CD4-positive, alpha-beta memory T cell (primary cell): ENCODE measurements at regions not wholly inside any gene's neighbourhood (a gene's known extent, or its start where the extent isn't known, plus 50 kb on each side); places are given as distances from the start of the nearest gene placed in this dataset.

Experiments used
- CTCF ChIA-PET: fragments of 350-600 bp; sonication (Branson Sonifier 250); formaldehyde crosslinking; loops from one replicate; lab custom pipeline; 2021; ENCODE audit warnings: inconsistent platforms; ENCODE audit not compliant: partially characterized antibody; lab: Charles Lee
- POLR2A ChIA-PET: fragments of 350-600 bp; sonication (Branson Sonifier 250); formaldehyde crosslinking; loops from one replicate; lab custom pipeline; 2021; ENCODE audit not compliant: partially characterized antibody; lab: Charles Lee
- DNase-seq, 5 donors: peaks; one replicate each; pipeline versions ENCODE4 v3.0.0 to v3.0.0-alpha.2; 2020 to 2022; ENCODE audit warnings: mixed read lengths in 1 of 5
- H3K27ac ChIP-seq: one replicate; pipeline ENCODE4 v1.7.0; 2013; ENCODE audit warnings: low read depth, low read length
- H3K27me3 ChIP-seq: 2 replicates; pipeline ENCODE4 v1.7.0; 2013; ENCODE audit warnings: mild to moderate bottlenecking, low read length, moderate library complexity; ENCODE audit not compliant: insufficient read depth
- H3K36me3 ChIP-seq: 2 replicates; pipeline ENCODE4 v1.7.0; 2013; ENCODE audit warnings: mild to moderate bottlenecking, low read length, moderate library complexity; ENCODE audit not compliant: insufficient read depth
- H3K4me1 ChIP-seq: 2 replicates; pipeline ENCODE4 v1.7.0; 2013; ENCODE audit warnings: mild to moderate bottlenecking, low read length, moderate library complexity; ENCODE audit not compliant: insufficient read depth
- H3K4me3 ChIP-seq, 2 donors: one replicate each; pipeline ENCODE4 v1.7.0; 2013; ENCODE audit warnings: low read length in 2 of 2, mild to moderate bottlenecking in 1 of 2
- H3K9me3 ChIP-seq, 2 donors: one replicate each; pipeline ENCODE4 v1.7.0; 2013; ENCODE audit warnings: low read length in 2 of 2, control low read depth in 1 of 2; ENCODE audit not compliant: control insufficient read depth in 1 of 2
- H3K27ac Mint-ChIP-seq, 7 donors: one replicate each; pipeline ENCODE4 v1.8.0; 2020 to 2021; ENCODE audit warnings: mixed read lengths in 7 of 7, mild to moderate bottlenecking in 6 of 7, inconsistent platforms in 3 of 7, moderate library complexity in 3 of 7
- H3K27me3 Mint-ChIP-seq, 2 donors: one replicate each; pipeline ENCODE4 v1.8.0; 2020 to 2021; ENCODE audit warnings: mixed read lengths in 2 of 2
- H3K36me3 Mint-ChIP-seq, 2 donors: one replicate each; pipeline ENCODE4 v1.8.0; 2020 to 2021; ENCODE audit warnings: mixed read lengths in 2 of 2, inconsistent platforms in 1 of 2, mild to moderate bottlenecking in 1 of 2
- H3K4me1 Mint-ChIP-seq, 4 donors: one replicate each; pipeline ENCODE4 v1.8.0; 2020 to 2021; ENCODE audit warnings: mixed read lengths in 4 of 4, mild to moderate bottlenecking in 1 of 4
- H3K4me3 Mint-ChIP-seq, 8 donors: one replicate each; pipeline ENCODE4 v1.8.0; 2020 to 2021; ENCODE audit warnings: mixed read lengths in 8 of 8, mild to moderate bottlenecking in 7 of 8, moderate library complexity in 6 of 8, inconsistent platforms in 3 of 8
- H3K9me3 Mint-ChIP-seq, 8 donors: one replicate each; pipeline ENCODE4 v1.8.0; 2020 to 2021; ENCODE audit warnings: mixed read lengths in 8 of 8, mild to moderate bottlenecking in 5 of 8, inconsistent platforms in 3 of 8, moderate library complexity in 1 of 8
- intact Hi-C: fragments of 100-400 bp; cut with micrococcal nuclease; formaldehyde crosslinking; loops from one replicate; pipeline ENCODE4 v1.15.1; 2023

GRCh38 chr3:168512802-168513201 is 417.1 kb upstream of the GOLIM4 start:
- Mint-ChIP-seq H3K36me3 (no peaks in the 10 kb centered on the region), H3K4me1 (no peaks in the 10 kb centered on the region)

GRCh38 chr3:168511428-168512014 is 415.8 kb upstream of the GOLIM4 start:
- Histone ChIP-seq H3K4me3 (no peak overlapping the region), H3K27me3 (no peaks in the 10 kb centered on the region), H3K27ac (no peak overlapping the region), H3K36me3 (no peaks in the 10 kb centered on the region), H3K9me3 (no peaks in the 10 kb centered on the region), H3K4me1 (no peaks in the 10 kb centered on the region)
- ChIA-PET CTCF (no interaction called here), POLR2A (no interaction called here)
- DNase-seq, result no peak
- intact Hi-C loops, result no loop called here
- H3K27ac Mint-ChIP-seq, result no peak overlapping the region
- H3K27me3 Mint-ChIP-seq, result no peaks in the 10 kb centered on the region
- H3K4me1 Mint-ChIP-seq, result no peaks in the 10 kb centered on the region
- no peaks in the 10 kb centered on the region for H3K36me3 Mint-ChIP-seq
- H3K9me3 Mint-ChIP-seq, result peaks cover 0 to 3% (median 0%) of the 10 kb centered on the region in 8 donors
- H3K4me3 Mint-ChIP-seq, result no peak overlapping the region

More at GRCh38 chr3:168512802-168513201, 417.1 kb upstream of the GOLIM4 start:
- Mint-ChIP-seq H3K4me3 (no peak overlapping the region), H3K9me3 (peaks cover 0 to 4% (median 0%) of the 10 kb centered on the region in 8 donors), H3K27ac (no peak overlapping the region), H3K27me3 (no peaks in the 10 kb centered on the region)
- intact Hi-C loops, result no loop called here
- H3K9me3 ChIP-seq, result no peaks in the 10 kb centered on the region
- ChIA-PET CTCF (no interaction called here), POLR2A (no interaction called here)
- H3K4me3 ChIP-seq, result no peak overlapping the region
- H3K27me3 ChIP-seq, result no peaks in the 10 kb centered on the region
- no peaks in the 10 kb centered on the region for H3K4me1 ChIP-seq
- H3K27ac ChIP-seq, result no peak overlapping the region
- no peak for DNase-seq
- no peaks in the 10 kb centered on the region for H3K36me3 ChIP-seq

- DNase-seq, result no peak
- ChIA-PET POLR2A (no interaction called here), CTCF (no interaction called here)
- H3K36me3 ChIP-seq, result no peaks in the 10 kb centered on the region
- H3K4me1 ChIP-seq, result no peaks in the 10 kb centered on the region
- Mint-ChIP-seq H3K9me3 (peaks cover 0 to 2% (median 0%) of the 10 kb centered on the region in 8 donors), H3K4me1 (no peaks in the 10 kb centered on the region), H3K36me3 (no peaks in the 10 kb centered on the region), H3K4me3 (no peak overlapping the region), H3K27ac (no peak overlapping the region), H3K27me3 (no peaks in the 10 kb centered on the region)
- H3K27ac ChIP-seq, result no peak overlapping the region
- H3K4me3 ChIP-seq, result no peak overlapping the region
- no peaks in the 10 kb centered on the region for H3K27me3 ChIP-seq
- intact Hi-C loops, result no loop called here
- H3K9me3 ChIP-seq, result no peaks in the 10 kb centered on the region
Observed at GRCh38 chr3:168506589-168506988, 410.9 kb upstream of the GOLIM4 start.

- no peak for DNase-seq
- intact Hi-C loops, result no loop called here
- Histone ChIP-seq H3K9me3 (no peaks in the 10 kb centered on the region), H3K4me3 (no peak overlapping the region), H3K4me1 (no peaks in the 10 kb centered on the region), H3K27me3 (no peaks in the 10 kb centered on the region), H3K36me3 (no peaks in the 10 kb centered on the region), H3K27ac (no peak overlapping the region)
- H3K27ac Mint-ChIP-seq, result no peak overlapping the region
- ChIA-PET CTCF (no interaction called here), POLR2A (no interaction called here)
- peaks cover 0 to 4% (median 0%) of the 10 kb centered on the region in 8 donors for H3K9me3 Mint-ChIP-seq
- H3K27me3 Mint-ChIP-seq, result no peaks in the 10 kb centered on the region
- H3K4me1 Mint-ChIP-seq, result no peaks in the 10 kb centered on the region
- H3K4me3 Mint-ChIP-seq, result no peak overlapping the region
- no peaks in the 10 kb centered on the region for H3K36me3 Mint-ChIP-seq
Observed at GRCh38 chr3:168501570-168501969, 405.8 kb upstream of the GOLIM4 start.

- Mint-ChIP-seq H3K9me3 (peaks cover 0 to 4% (median 0%) of the 10 kb centered on the region in 8 donors), H3K27ac (no peak overlapping the region), H3K27me3 (no peaks in the 10 kb centered on the region), H3K4me1 (no peaks in the 10 kb centered on the region), H3K4me3 (no peak overlapping the region), H3K36me3 (no peaks in the 10 kb centered on the region)
- POLR2A ChIA-PET, result no interaction called here
- no peak for DNase-seq
- Histone ChIP-seq H3K36me3 (no peaks in the 10 kb centered on the region), H3K9me3 (no peaks in the 10 kb centered on the region), H3K4me3 (no peak overlapping the region), H3K4me1 (no peaks in the 10 kb centered on the region), H3K27me3 (no peaks in the 10 kb centered on the region), H3K27ac (no peak overlapping the region)
- intact Hi-C loops, result no loop called here
- CTCF ChIA-PET, result no interaction called here
Observed at GRCh38 chr3:168498194-168498593, 402.5 kb upstream of the GOLIM4 start.

- Histone ChIP-seq H3K4me1 (no peaks in the 10 kb centered on the region), H3K4me3 (no peak overlapping the region), H3K36me3 (no peaks in the 10 kb centered on the region), H3K9me3 (no peaks in the 10 kb centered on the region), H3K27ac (no peak overlapping the region), H3K27me3 (no peaks in the 10 kb centered on the region)
- ChIA-PET POLR2A (no interaction called here), CTCF (no interaction called here)
- Mint-ChIP-seq H3K4me1 (no peaks in the 10 kb centered on the region), H3K36me3 (no peaks in the 10 kb centered on the region), H3K27me3 (no peaks in the 10 kb centered on the region), H3K9me3 (peaks cover 0 to 4% (median 0%) of the 10 kb centered on the region in 8 donors), H3K27ac (no peak overlapping the region), H3K4me3 (no peak overlapping the region)
- intact Hi-C loops, result no loop called here
- DNase-seq, result no peak
Observed at GRCh38 chr3:168497741-168498140, 402.0 kb upstream of the GOLIM4 start.

GRCh38 chr3:168497183-168497582 is 401.5 kb upstream of the GOLIM4 start:
- H3K4me3 ChIP-seq, result no peak overlapping the region
- H3K27ac Mint-ChIP-seq, result no peak overlapping the region
- H3K4me1 Mint-ChIP-seq, result no peaks in the 10 kb centered on the region
- DNase-seq, result no peak
- H3K27me3 ChIP-seq, result no peaks in the 10 kb centered on the region
- POLR2A ChIA-PET, result no interaction called here
- H3K9me3 Mint-ChIP-seq, result peaks cover 0 to 4% (median 0%) of the 10 kb centered on the region in 8 donors
- H3K27ac ChIP-seq, result no peak overlapping the region
- H3K9me3 ChIP-seq, result no peaks in the 10 kb centered on the region
- no peaks in the 10 kb centered on the region for H3K36me3 ChIP-seq
- H3K4me1 ChIP-seq, result no peaks in the 10 kb centered on the region
- intact Hi-C loops, result no loop called here
- CTCF ChIA-PET, result no interaction called here
- H3K27me3 Mint-ChIP-seq, result no peaks in the 10 kb centered on the region
- H3K4me3 Mint-ChIP-seq, result no peak overlapping the region
- H3K36me3 Mint-ChIP-seq, result no peaks in the 10 kb centered on the region

- H3K9me3 Mint-ChIP-seq, result peaks cover 0 to 4% (median 0%) of the 10 kb centered on the region in 8 donors
- H3K36me3 Mint-ChIP-seq, result no peaks in the 10 kb centered on the region
- no peaks in the 10 kb centered on the region for H3K27me3 Mint-ChIP-seq
- Histone ChIP-seq H3K27me3 (no peaks in the 10 kb centered on the region), H3K4me3 (no peak overlapping the region), H3K27ac (no peak overlapping the region), H3K4me1 (no peaks in the 10 kb centered on the region), H3K9me3 (no peaks in the 10 kb centered on the region), H3K36me3 (no peaks in the 10 kb centered on the region)
- no peak for DNase-seq
- intact Hi-C loops, result no loop called here
- ChIA-PET POLR2A (no interaction called here), CTCF (no interaction called here)
- no peak overlapping the region for H3K4me3 Mint-ChIP-seq
- no peaks in the 10 kb centered on the region for H3K4me1 Mint-ChIP-seq
- no peak overlapping the region for H3K27ac Mint-ChIP-seq
Observed at GRCh38 chr3:168495932-168496331, 400.2 kb upstream of the GOLIM4 start.
